Upper lobe of left lung (tissue), 6 donors: ENCODE measurements at regions not wholly inside any gene's neighbourhood (a gene's known extent, or its start where the extent isn't known, plus 50 kb on each side); places are given as distances from the start of the nearest gene placed in this dataset.

Experiments used
- ATAC-seq, 2 donors: fragments of 200-7000 bp; cut with Tn5 transposase; one replicate each; pipeline ENCODE4 v1.9.1; 2022; ENCODE audit warnings: mild to moderate bottlenecking in 2 of 2, moderate library complexity in 2 of 2; ENCODE audit not compliant: low FRiP score in 2 of 2
- DNase-seq, 2 donors: peaks; one replicate each; pipeline ENCODE4 v3.0.0-alpha.2; 2019 to 2020
- H3K27ac ChIP-seq, 4 donors: fragments of 200-600 bp; sonication (generic); one replicate each; pipeline ENCODE4 v1.5.1; 2016 to 2019
- H3K27me3 ChIP-seq, 4 donors: fragments of 200-600 bp; sonication (generic); one replicate each; pipeline ENCODE4 v1.5.1; 2017 to 2019
- H3K36me3 ChIP-seq, 4 donors: fragments of 200-600 bp; sonication (generic); one replicate each; pipeline ENCODE4 v1.5.1; 2016 to 2019
- H3K4me1 ChIP-seq, 4 donors: fragments of 200-600 bp; sonication (generic); one replicate each; pipeline ENCODE4 v1.5.1; 2018 to 2019
- H3K4me3 ChIP-seq, 4 donors: fragments of 200-600 bp; sonication (generic); one replicate each; pipeline ENCODE4 v1.5.1; 2017 to 2019; ENCODE audit warnings: mild to moderate bottlenecking in 2 of 4, moderate library complexity in 1 of 4
- H3K9me3 ChIP-seq, 4 donors: fragments of 200-600 bp; sonication (generic); one replicate each; pipeline ENCODE4 v1.5.1; 2018 to 2019
- EP300 ChIP-seq, 4 donors: sonication (generic); formaldehyde crosslinking; IDR thresholded peaks; one replicate each; pipeline ENCODE4 v1.5.1; 2017; ENCODE audit warnings: antibody characterized with exemption in 4 of 4, control low read depth in 2 of 4
- POLR2A ChIP-seq, 4 donors: fragments of 450-650 bp; IDR thresholded peaks; one replicate each; pipeline ENCODE4 v1.5.1; 2016 to 2017; ENCODE audit warnings: antibody characterized with exemption in 4 of 4, mild to moderate bottlenecking in 2 of 4
- POLR2AphosphoS5 ChIP-seq, 2 donors: sonication (generic); formaldehyde crosslinking; IDR thresholded peaks; one replicate each; pipeline ENCODE4 v1.5.1; 2017; ENCODE audit warnings: antibody characterized with exemption in 2 of 2
- WGBS, 2 donors: methylation state at CpG; one replicate each; pipeline ENCODE4 v1.1.5; 2017 to 2018; 5-methylcytosine and 5-hydroxymethylcytosine counted together
- TF ChIP-seq, protein P1 (sequence below), 6 experiments: fragments of 450-650 bp in 4 of 6; fragments of 200-600 bp in 2 of 6; sonication (generic) in 2 of 6; IDR thresholded peaks; one replicate each; pipeline ENCODE4 v1.5.1; 2016 to 2019; ENCODE audit warnings: antibody characterized with exemption in 6 of 6
- donor health status: DM: no; HTN: no; CAD: no; lungs with moderate emphysema.
- donor health status: DM: no; HTN: yes; CAD: no; lungs with severe emphysema.

DNA sequence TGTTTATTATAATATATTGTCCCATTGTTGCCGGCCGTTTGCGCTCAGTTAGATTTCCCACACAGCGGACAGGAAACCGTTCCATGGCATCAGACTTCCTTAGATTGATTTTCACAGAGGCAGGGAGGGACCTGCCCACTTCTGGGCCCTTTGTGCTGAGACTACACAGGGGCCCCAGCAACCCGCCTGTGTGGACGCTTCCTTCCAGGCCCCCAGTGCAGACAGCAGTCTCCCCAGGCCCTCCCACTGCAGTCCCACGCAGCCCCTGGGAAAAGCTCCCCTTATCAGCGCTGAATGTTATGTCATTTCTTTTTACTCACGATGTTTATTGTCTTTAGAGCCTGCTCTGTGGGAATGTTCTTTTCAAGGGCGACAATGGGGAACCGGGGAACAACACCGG, 351.7 kb upstream of the ARGLU1 start:
- DNase-seq: peak; percentile 16 to 40
- ATAC-seq: peak in 1 of 2 donors; percentile 71
- H3K9me3 ChIP-seq: no peaks in the 10 kb centered on the region
- TF ChIP-seq, protein P1, sequence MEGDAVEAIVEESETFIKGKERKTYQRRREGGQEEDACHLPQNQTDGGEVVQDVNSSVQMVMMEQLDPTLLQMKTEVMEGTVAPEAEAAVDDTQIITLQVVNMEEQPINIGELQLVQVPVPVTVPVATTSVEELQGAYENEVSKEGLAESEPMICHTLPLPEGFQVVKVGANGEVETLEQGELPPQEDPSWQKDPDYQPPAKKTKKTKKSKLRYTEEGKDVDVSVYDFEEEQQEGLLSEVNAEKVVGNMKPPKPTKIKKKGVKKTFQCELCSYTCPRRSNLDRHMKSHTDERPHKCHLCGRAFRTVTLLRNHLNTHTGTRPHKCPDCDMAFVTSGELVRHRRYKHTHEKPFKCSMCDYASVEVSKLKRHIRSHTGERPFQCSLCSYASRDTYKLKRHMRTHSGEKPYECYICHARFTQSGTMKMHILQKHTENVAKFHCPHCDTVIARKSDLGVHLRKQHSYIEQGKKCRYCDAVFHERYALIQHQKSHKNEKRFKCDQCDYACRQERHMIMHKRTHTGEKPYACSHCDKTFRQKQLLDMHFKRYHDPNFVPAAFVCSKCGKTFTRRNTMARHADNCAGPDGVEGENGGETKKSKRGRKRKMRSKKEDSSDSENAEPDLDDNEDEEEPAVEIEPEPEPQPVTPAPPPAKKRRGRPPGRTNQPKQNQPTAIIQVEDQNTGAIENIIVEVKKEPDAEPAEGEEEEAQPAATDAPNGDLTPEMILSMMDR (IDR thresholded peaks at IDR 0.05): no peak
- TF ChIP-seq POLR2AphosphoS5 (IDR thresholded peaks at IDR 0.05) (peak in 1 of 2 donors; percentile 57), POLR2A (IDR thresholded peaks at IDR 0.05) (no peak), EP300 (IDR thresholded peaks at IDR 0.05) (peak in 2 of 4 donors; percentile 5 to 79)
- no peaks in the 10 kb centered on the region for H3K36me3 ChIP-seq
- H3K27ac ChIP-seq: peak overlapping the region; percentile 52 to 97 (median 90)
- 24 to 43% methylated on average over 11 to 13 of the region's 13 CpGs for WGBS, 2 donors
- H3K4me3 ChIP-seq: peak overlapping the region in 2 of 4 donors; percentile 58 to 65
- H3K27me3 ChIP-seq: no peaks in the 10 kb centered on the region
- peaks cover 10 to 20% (median 13%) of the 10 kb centered on the region in 4 donors for H3K4me1 ChIP-seq

DNA sequence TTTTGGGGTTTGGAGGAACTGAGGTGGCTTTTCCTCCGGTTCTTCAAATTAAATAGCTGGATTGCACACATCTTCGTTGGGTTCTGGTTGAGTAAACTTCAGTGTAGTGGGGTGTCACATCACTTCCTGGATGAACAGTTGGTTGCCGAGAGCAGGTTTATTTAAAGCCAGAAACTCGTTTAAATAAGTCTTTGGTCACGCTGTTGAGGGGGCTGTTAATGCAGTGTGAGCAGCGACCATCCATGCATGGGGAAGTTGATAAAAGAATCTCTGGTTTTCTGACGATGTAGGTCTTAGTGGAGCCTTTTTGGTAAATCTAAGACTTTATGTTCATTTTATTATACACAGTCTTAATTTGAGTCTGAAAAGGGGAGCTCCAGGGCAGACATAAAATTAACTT, 351.2 kb upstream of the ARGLU1 start:
- no peaks in the 10 kb centered on the region for H3K36me3 ChIP-seq
- H3K27ac ChIP-seq: peak overlapping the region; percentile 52 to 97 (median 90)
- WGBS, 2 donors: 23 to 24% methylated on average over 7 of the region's 7 CpGs
- ATAC-seq: no peak
- no peak for DNase-seq
- no peaks in the 10 kb centered on the region for H3K27me3 ChIP-seq
- H3K4me1 ChIP-seq: peaks cover 10 to 20% (median 13%) of the 10 kb centered on the region in 4 donors
- no peaks in the 10 kb centered on the region for H3K9me3 ChIP-seq
- TF ChIP-seq POLR2AphosphoS5 (IDR thresholded peaks at IDR 0.05) (no peak), EP300 (IDR thresholded peaks at IDR 0.05) (no peak), POLR2A (IDR thresholded peaks at IDR 0.05) (no peak)
- TF ChIP-seq, protein P1 (IDR thresholded peaks at IDR 0.05): no peak
- peak overlapping the region in 2 of 4 donors; percentile 58 to 65 for H3K4me3 ChIP-seq

DNA sequence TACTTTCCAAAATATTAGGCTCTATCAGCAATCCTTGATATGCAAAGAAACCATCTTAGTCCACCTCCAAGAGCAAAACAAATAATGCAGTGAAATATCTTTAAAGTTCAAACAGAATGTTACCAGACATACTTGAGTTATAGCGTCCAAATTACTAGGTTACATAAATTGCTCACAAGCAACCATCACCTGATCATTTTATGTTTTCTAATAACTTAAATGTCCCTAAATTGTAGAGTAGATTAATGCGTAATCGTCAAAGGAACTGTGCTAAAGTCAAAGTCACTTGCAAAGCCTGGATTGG, 350.6 kb upstream of the ARGLU1 start:
- no peaks in the 10 kb centered on the region for H3K36me3 ChIP-seq

DNA sequence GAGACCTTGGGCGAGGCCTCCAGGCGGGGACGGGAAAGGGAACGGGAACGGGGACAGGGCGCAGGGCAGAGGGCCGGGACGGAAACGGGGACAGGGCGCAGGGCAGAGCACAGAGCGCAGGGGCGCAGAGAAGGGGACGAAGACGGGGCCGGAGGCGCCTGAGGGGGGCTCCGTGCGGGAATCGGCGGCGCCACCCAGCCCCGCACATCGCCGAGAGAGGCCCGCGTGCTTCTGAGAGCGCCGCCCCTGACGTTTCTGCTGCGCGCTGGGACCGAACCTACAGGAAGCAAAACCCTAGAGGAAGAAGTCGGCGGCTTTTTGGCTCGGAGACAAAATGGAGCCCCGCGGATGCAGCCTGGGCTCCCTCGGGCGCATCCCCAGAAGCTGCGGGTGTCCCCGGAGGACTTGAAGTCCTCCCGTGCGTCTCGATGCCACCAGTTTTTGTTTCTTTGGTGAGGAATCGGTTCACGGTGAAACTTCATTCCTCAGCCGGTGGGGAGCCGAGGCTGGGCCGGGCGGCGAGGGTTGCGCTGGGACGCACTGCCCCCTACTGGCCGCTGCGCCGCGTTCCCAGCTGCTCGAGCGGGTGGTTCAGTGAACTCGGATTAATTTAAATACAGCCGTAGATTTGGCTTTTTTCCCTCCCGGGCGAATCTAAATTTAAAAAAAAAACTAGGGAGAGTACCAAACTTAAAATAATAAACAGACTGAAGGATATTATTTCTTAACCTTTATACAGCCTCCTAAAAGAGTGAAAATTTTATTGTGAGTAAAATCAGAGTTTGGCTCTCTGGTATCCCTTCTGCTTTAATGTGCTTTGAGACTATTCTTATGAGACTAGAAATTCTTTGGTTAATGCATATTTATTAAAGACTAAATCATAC, 350.0 kb upstream of the ARGLU1 start:
- Histone ChIP-seq H3K27me3 (no peaks in the 10 kb centered on the region), H3K36me3 (no peaks in the 10 kb centered on the region), H3K27ac (peak overlapping the region; percentile 87 to 97 (median 94)), H3K9me3 (no peaks in the 10 kb centered on the region), H3K4me1 (peaks cover 10 to 20% (median 13%) of the 10 kb centered on the region in 4 donors), H3K4me3 (peak overlapping the region; percentile 47 to 65 (median 59))
- TF ChIP-seq, protein P1 (IDR thresholded peaks at IDR 0.05): peak; percentile 84 to 96 (median 88)
- TF ChIP-seq POLR2AphosphoS5 (IDR thresholded peaks at IDR 0.05) (no peak), EP300 (IDR thresholded peaks at IDR 0.05) (no peak), POLR2A (IDR thresholded peaks at IDR 0.05) (peak in 1 of 4 donors; percentile 37)
- ATAC-seq (peak; percentile 93 to 98), DNase-seq (peak; percentile 64 to 97)
- WGBS, 2 donors: 1 to 2% methylated on average over 25 to 60 of the region's 63 CpGs

More for the DNA sequence above, 350.6 kb upstream of the ARGLU1 start:
- no peak for ATAC-seq
- TF ChIP-seq POLR2AphosphoS5 (IDR thresholded peaks at IDR 0.05) (no peak), EP300 (IDR thresholded peaks at IDR 0.05) (no peak), POLR2A (IDR thresholded peaks at IDR 0.05) (no peak)
- TF ChIP-seq, protein P1 (IDR thresholded peaks at IDR 0.05): no peak
- WGBS, 2 donors: 32 to 36% methylated on average over 3 of the region's 3 CpGs
- peak overlapping the region in 3 of 4 donors; percentile 58 to 65 (median 60) for H3K4me3 ChIP-seq
- no peak for DNase-seq
- H3K4me1 ChIP-seq: peaks cover 10 to 20% (median 13%) of the 10 kb centered on the region in 4 donors
- no peaks in the 10 kb centered on the region for H3K9me3 ChIP-seq
- peak overlapping the region; percentile 52 to 97 (median 90) for H3K27ac ChIP-seq
- H3K27me3 ChIP-seq: no peaks in the 10 kb centered on the region
